ENCODE measurements at regions not wholly inside any gene's neighbourhood (a gene's known extent, or its start where the extent isn't known, plus 50 kb on each side); places are given as distances from the start of the nearest gene placed in this dataset.

- no peak overlapping the region for H3K4me3 ChIP-seq (ENCODE audit: low read depth, low read length)
- no peak for TF ChIP-seq CTCF (IDR thresholded peaks at IDR 0.05; ENCODE audit: low read depth, low read length)
These were observed 68.8 kb upstream of the ABL1 start for GRCh38 chr9:130766021-130766926.

GRCh38 chr9:130766927-130767307 lies 68.1 kb upstream of the ABL1 start:
- no peak overlapping the region for H3K4me3 ChIP-seq (ENCODE audit: low read depth, low read length)
- no peak for TF ChIP-seq CTCF (IDR thresholded peaks at IDR 0.05; ENCODE audit: low read depth, low read length)

GRCh38 chr9:130768265-130768664 lies 66.8 kb upstream of the ABL1 start:
- no peak for TF ChIP-seq CTCF (IDR thresholded peaks at IDR 0.05; ENCODE audit: low read depth, low read length)
- H3K4me3 ChIP-seq (ENCODE audit: low read depth, low read length) = no peak overlapping the region

GRCh38 chr9:130768891-130769403 lies 66.1 kb upstream of the ABL1 start:
- no peak overlapping the region for H3K4me3 ChIP-seq (ENCODE audit: low read depth, low read length)
- no peak for TF ChIP-seq CTCF (IDR thresholded peaks at IDR 0.05; ENCODE audit: low read depth, low read length)

- H3K4me3 ChIP-seq (ENCODE audit: low read depth, low read length) = no peak overlapping the region
- no peak for TF ChIP-seq CTCF (IDR thresholded peaks at IDR 0.05; ENCODE audit: low read depth, low read length)
These were observed 65.0 kb upstream of the ABL1 start for GRCh38 chr9:130770093-130770492.

- TF ChIP-seq CTCF (IDR thresholded peaks at IDR 0.05; ENCODE audit: low read depth, low read length) = peak; percentile 37; the same call in 1 of the 2 replicates
These were observed 64.2 kb upstream of the ABL1 start for GRCh38 chr9:130770679-130771442.

GRCh38 chr9:130772185-130772584 lies 62.9 kb upstream of the ABL1 start:
- no peak overlapping the region for H3K4me3 ChIP-seq (ENCODE audit: low read depth, low read length)
- TF ChIP-seq CTCF (IDR thresholded peaks at IDR 0.05; ENCODE audit: low read depth, low read length) = no peak

More at GRCh38 chr9:130770679-130771442, 64.2 kb upstream of the ABL1 start:
- no peak overlapping the region for H3K4me3 ChIP-seq (ENCODE audit: low read depth, low read length)

All from WI38 (cell line).